GM12878 (cell line): ENCODE measurements at regions not wholly inside any gene's neighbourhood (a gene's known extent, or its start where the extent isn't known, plus 50 kb on each side); places are given as distances from the start of the nearest gene placed in this dataset.

Experiments
- ATAC-seq: fragments of 200-7000 bp; cut with Tn5 transposase; 3 replicates; pipeline ENCODE4 v1.9.1; 2020; ENCODE audit warnings: mild to moderate bottlenecking, moderate library complexity
- BruUV-seq: library from RNA; stranded (reverse); fragments of 400-500 nt; replicated peaks from 2 replicates; lab custom pipeline; 2021; lab: Mats Ljungman, UMichigan
- CTCF ChIA-PET: fragments of 300-600 bp; sonication (Branson Sonifier 250); formaldehyde crosslinking; extraction: SDS; loops from one replicate; lab custom pipeline; 2021; ENCODE audit warnings: inconsistent platforms; lab: Yijun Ruan, JAX
- POLR2A ChIA-PET: fragments of 350-600 bp; formaldehyde crosslinking; extraction: SDS; loops from one replicate; lab custom pipeline; 2021; ENCODE audit warnings: inconsistent platforms; lab: Charles Lee
- RAD21 ChIA-PET: fragments of 300-600 bp; sonication (Branson Sonifier 250); formaldehyde crosslinking; loops from one replicate; lab custom pipeline; 2023; ENCODE audit warnings: antibody characterized with exemption; ENCODE audit not compliant: unreplicated experiment; lab: Charles Lee
- SMC1A ChIA-PET: fragments of 300-600 bp; sonication (Branson Sonifier 250); formaldehyde crosslinking; loops from one replicate; lab custom pipeline; 2023; ENCODE audit not compliant: unreplicated experiment, uncharacterized antibody; lab: Charles Lee
- DNase-seq: peaks from one replicate; pipeline ENCODE4 v3.0.0-alpha.2; 2011; ENCODE audit warnings: low read depth, low spot score
- FAIRE-seq: peaks from 3 replicates; lab custom pipeline; 2011; peaks lifted over from hg19 to GRCh38; lab: Jason Lieb, UNC
- H2AFZ ChIP-seq: 2 replicates; pipeline ENCODE4 v1.6.0; 2011; ENCODE audit warnings: low read depth, low read length, control low read depth; ENCODE audit not compliant: control insufficient read depth
- H3K27ac ChIP-seq: 2 replicates; pipeline ENCODE4 v1.5.1; 2011; ENCODE audit warnings: control low read depth; ENCODE audit not compliant: control insufficient read depth, insufficient read depth
- H3K27me3 ChIP-seq, 2 experiments: replicated peaks in 1 of 2; 2 replicates each; pipeline versions ENCODE4 v1.6.0 to v1.6.1; 2011; ENCODE audit warnings: low read length in 1 of 2; ENCODE audit not compliant: control insufficient read depth in 2 of 2, insufficient read depth in 2 of 2
- H3K36me3 ChIP-seq, 2 experiments: 2 replicates each; pipeline ENCODE4 v1.5.1; 2011; ENCODE audit warnings: low read length in 1 of 2; ENCODE audit not compliant: control insufficient read depth in 2 of 2, insufficient read depth in 2 of 2
- H3K4me1 ChIP-seq: 2 replicates; pipeline ENCODE4 v1.6.1; 2011; ENCODE audit warnings: mild to moderate bottlenecking, low read length, moderate library complexity, mixed read lengths; ENCODE audit not compliant: control insufficient read depth, insufficient read depth
- H3K4me2 ChIP-seq: 2 replicates; pipeline ENCODE4 v1.6.0; 2011; ENCODE audit warnings: control low read depth; ENCODE audit not compliant: control insufficient read depth, insufficient read depth
- H3K4me3 ChIP-seq: fragments of 200-600 bp; sonication (generic); 2 replicates; pipeline ENCODE4 v1.5.1; 2016
- H3K79me2 ChIP-seq: 2 replicates; pipeline ENCODE4 v1.6.0; 2011; ENCODE audit warnings: low read length; ENCODE audit not compliant: control insufficient read depth, insufficient read depth
- H3K9ac ChIP-seq: 2 replicates; pipeline ENCODE4 v1.8.0; 2011; ENCODE audit warnings: low read length, control low read depth, mixed read lengths; ENCODE audit not compliant: control insufficient read depth, insufficient read depth
- H3K9me3 ChIP-seq: replicated peaks from 3 replicates; pipeline ENCODE4 v1.5.1; 2011; ENCODE audit warnings: mild to moderate bottlenecking, low read length; ENCODE audit not compliant: control insufficient read depth, insufficient read depth
- H4K20me1 ChIP-seq: 2 replicates; pipeline ENCODE4 v1.6.0; 2011; ENCODE audit not compliant: control insufficient read depth, insufficient read depth
- BHLHE40 ChIP-seq, 2 experiments: fragments of 450-650 bp in 1 of 2; IDR thresholded peaks; 2 replicates each; pipeline ENCODE4 v1.6.1; 2011 to 2017; ENCODE audit warnings: low read depth in 2 of 2, borderline replicate concordance in 1 of 2, improper control_type of control experiment in 1 of 2, low read length in 1 of 2, mild to moderate bottlenecking in 1 of 2
- CEBPZ ChIP-seq: fragments of 150-350 bp; IDR thresholded peaks from 2 replicates; pipeline ENCODE4 v1.6.1; 2016; ENCODE audit warnings: low read depth, low read length
- FOXK2 ChIP-seq: fragments of 450-650 bp; IDR thresholded peaks from 2 replicates; pipeline ENCODE4 v1.6.1; 2017; ENCODE audit warnings: mild to moderate bottlenecking, moderate library complexity
- GATAD2B ChIP-seq: fragments of 450-650 bp; conservative IDR thresholded peaks from 2 replicates; pipeline ENCODE4 v1.6.1; 2017; ENCODE audit warnings: low read depth, mild to moderate bottlenecking, moderate library complexity
- KLF5 ChIP-seq: fragments of 450-650 bp; IDR thresholded peaks from 2 replicates; pipeline ENCODE4 v1.6.1; 2014; ENCODE audit warnings: mild to moderate bottlenecking; ENCODE audit not compliant: partially characterized antibody
- MTA2 ChIP-seq: fragments of 450-650 bp; IDR thresholded peaks from 2 replicates; pipeline ENCODE4 v1.6.1; 2016; ENCODE audit warnings: low read depth, mild to moderate bottlenecking, moderate library complexity
- SIN3A ChIP-seq: IDR thresholded peaks from 2 replicates; pipeline ENCODE4 v1.6.1; 2012; ENCODE audit warnings: low read depth, low read length, improper control_type of control experiment
- SKIL ChIP-seq: fragments of 450-650 bp; IDR thresholded peaks from 2 replicates; pipeline ENCODE4 v1.6.1; 2017; ENCODE audit warnings: mild to moderate bottlenecking, low read depth, inconsistent platforms; ENCODE audit not compliant: poor library complexity, severe bottlenecking
- STAT1 ChIP-seq: fragments of 450-650 bp; conservative IDR thresholded peaks from 2 replicates; pipeline ENCODE4 v1.6.1; 2014; ENCODE audit warnings: antibody characterized with exemption, mild to moderate bottlenecking
- SUZ12 ChIP-seq: fragments of 200-600 bp; sonication (generic); IDR thresholded peaks from one replicate; pipeline ENCODE4 v1.6.1; 2018; ENCODE audit warnings: antibody characterized with exemption, mild to moderate bottlenecking; ENCODE audit not compliant: unreplicated experiment
- TARDBP ChIP-seq: IDR thresholded peaks from 2 replicates; pipeline ENCODE4 v1.6.1; 2016; ENCODE audit warnings: borderline replicate concordance
- YBX1 ChIP-seq: fragments of 450-650 bp; IDR thresholded peaks from 2 replicates; pipeline ENCODE4 v1.6.1; 2016; ENCODE audit warnings: antibody characterized with exemption
- ZBTB33 ChIP-seq: fragments of 450-650 bp; IDR thresholded peaks from 2 replicates; pipeline ENCODE4 v1.6.1; 2017; ENCODE audit warnings: mild to moderate bottlenecking
- ZNF274 ChIP-seq: IDR thresholded peaks from one replicate; pipeline ENCODE4 v1.8.0; 2011; ENCODE audit not compliant: insufficient read length, insufficient read depth
- WGBS: methylation state at CpG from one replicate; pipeline ENCODE4 v1.1.6; 2016; ENCODE audit warnings: low lambda C conversion rate; ENCODE audit not compliant: insufficient replicate concordance, insufficient coverage; ENCODE audit errors: missing lambda C conversion rate; 5-methylcytosine and 5-hydroxymethylcytosine counted together
- in situ Hi-C: fragments of 300-500 bp; cut with MboI; formaldehyde crosslinking; loops from 9 replicates; pipeline ENCODE4 v1.14.3; 2018; ENCODE audit warnings: mixed read lengths
- intact Hi-C: fragments of 100-400 bp; cut with micrococcal nuclease; formaldehyde crosslinking; loops from one replicate; pipeline ENCODE4 v1.14.2; 2022; ENCODE audit not compliant: unreplicated experiment

GRCh38 chr6:22399693-22400092 lies 102.9 kb upstream of the PRL start:
- no peak overlapping the region for H3K4me2 ChIP-seq
- ChIA-PET RAD21 (no interaction called here), SMC1A (no interaction called here), CTCF (no interaction called here), POLR2A (no interaction called here)
- ATAC-seq (no peak), FAIRE-seq (no peak), DNase-seq (no peak)
- no TSS peak for BruUV-seq
- 88% methylated on average over 4 of the region's 4 CpGs for WGBS
- no peaks in the 10 kb centered on the region for H3K4me1 ChIP-seq
- intact Hi-C loops = no loop called here
- H2AFZ ChIP-seq = no peak overlapping the region
- no peak overlapping the region for H3K27ac ChIP-seq
- no peaks in the 10 kb centered on the region for H3K79me2 ChIP-seq
- no peak overlapping the region for H3K9ac ChIP-seq
- no peaks in the 10 kb centered on the region for H4K20me1 ChIP-seq
- no peak for TF ChIP-seq STAT1
- no peak for TF ChIP-seq BHLHE40 (IDR thresholded peaks at IDR 0.05; ENCODE audit: borderline replicate concordance in 1 of 2, low read depth in 2 of 2, low read length in 1 of 2)
- no peak for TF ChIP-seq GATAD2B
- no peak for TF ChIP-seq SKIL
- TF ChIP-seq SIN3A = no peak
- no peak for TF ChIP-seq CEBPZ
- no peak for TF ChIP-seq TARDBP
- no peak for TF ChIP-seq FOXK2
- TF ChIP-seq KLF5 = no peak
- no peak for TF ChIP-seq SUZ12
- TF ChIP-seq MTA2 = no peak
- no peak for TF ChIP-seq YBX1
- no peak for TF ChIP-seq ZNF274
- TF ChIP-seq ZBTB33 = no peak
- H3K27me3 ChIP-seq = no peaks in the 10 kb centered on the region
- in situ Hi-C loops = no loop called here
- H3K4me3 ChIP-seq = no peak overlapping the region
- no peaks in the 10 kb centered on the region for H3K36me3 ChIP-seq
- H3K9me3 ChIP-seq = no peaks in the 10 kb centered on the region; the same call in 2 of the 3 replicates
